HFF-Myc (cell line): ENCODE measurements at regions not wholly inside any gene's neighbourhood (a gene's known extent, or its start where the extent isn't known, plus 50 kb on each side); places are given as distances from the start of the nearest gene placed in this dataset.

ENCODE experiments used
- DNase-seq: peaks from one replicate; pipeline ENCODE4 v3.0.0-alpha.2; 2011; ENCODE audit warnings: low read depth; ENCODE audit errors: extremely low read depth
- H3K4me3 ChIP-seq: replicated peaks from 2 replicates; pipeline ENCODE4 v1.5.1; 2011; ENCODE audit warnings: low read depth, mild to moderate bottlenecking, control low read depth, low read length
- CTCF ChIP-seq: IDR thresholded peaks from 2 replicates; pipeline ENCODE4 v1.5.1; 2012; ENCODE audit warnings: mild to moderate bottlenecking, low read depth, low read length, control low read depth; ENCODE audit errors: missing control alignments

- no peak overlapping the region for H3K4me3 ChIP-seq
- no peak for TF ChIP-seq CTCF
- DNase-seq, result no peak
Measured at GRCh38 chr5:77842243-77842642, 66.1 kb upstream of the TBCA start.

- TF ChIP-seq CTCF, result no peak
- no peak overlapping the region for H3K4me3 ChIP-seq
- DNase-seq, result no peak
Measured at GRCh38 chr5:77841616-77842015, 65.5 kb upstream of the TBCA start.

GRCh38 chr5:77840930-77841329 lies 64.8 kb upstream of the TBCA start:
- no peak for TF ChIP-seq CTCF
- no peak for DNase-seq
- no peak overlapping the region for H3K4me3 ChIP-seq

- DNase-seq, result no peak
- no peak overlapping the region for H3K4me3 ChIP-seq
- TF ChIP-seq CTCF, result no peak
Measured at GRCh38 chr5:77839691-77840090, 63.6 kb upstream of the TBCA start.

- no peak overlapping the region for H3K4me3 ChIP-seq
- DNase-seq, result no peak
- TF ChIP-seq CTCF, result no peak
Measured at GRCh38 chr5:77832938-77833337, 56.8 kb upstream of the TBCA start.

- no peak for TF ChIP-seq CTCF
- H3K4me3 ChIP-seq, result no peak overlapping the region
- no peak for DNase-seq
Measured at GRCh38 chr5:77832166-77832770, 56.1 kb upstream of the TBCA start.

GRCh38 chr5:77828445-77828844 lies 52.3 kb upstream of the TBCA start:
- no peak for TF ChIP-seq CTCF
- DNase-seq, result no peak
- H3K4me3 ChIP-seq, result no peak overlapping the region
